Endodermal cell (in vitro differentiated cells): ENCODE measurements at regions not wholly inside any gene's neighbourhood (a gene's known extent, or its start where the extent isn't known, plus 50 kb on each side); places are given as distances from the start of the nearest gene placed in this dataset.

Source experiments
- DNase-seq: peaks from one replicate; pipeline ENCODE4 v3.0.0-alpha.2; 2017
- H3K27ac ChIP-seq: 2 replicates; pipeline ENCODE4 v1.5.1; 2013; ENCODE audit warnings: mild to moderate bottlenecking, low read depth, low read length, moderate library complexity
- H3K27me3 ChIP-seq: 2 replicates; pipeline ENCODE4 v1.6.1; 2013; ENCODE audit warnings: mild to moderate bottlenecking, low read length, moderate library complexity; ENCODE audit not compliant: insufficient read depth, control insufficient read depth, poor library complexity, severe bottlenecking
- H3K36me3 ChIP-seq: 2 replicates; pipeline ENCODE4 v1.7.0; 2013; ENCODE audit warnings: mild to moderate bottlenecking, low read length, moderate library complexity; ENCODE audit not compliant: control insufficient read depth, insufficient read depth
- H3K4me1 ChIP-seq: one replicate; pipeline ENCODE4 v1.7.0; 2013; ENCODE audit warnings: low read length; ENCODE audit not compliant: control insufficient read depth, insufficient read depth
- H3K4me3 ChIP-seq: 2 replicates; pipeline ENCODE4 v1.5.1; 2013; ENCODE audit warnings: mild to moderate bottlenecking, low read length, moderate library complexity
- H3K9ac ChIP-seq: 2 replicates; pipeline ENCODE4 v1.6.1; 2013; ENCODE audit warnings: mild to moderate bottlenecking, low read length, moderate library complexity; ENCODE audit not compliant: poor library complexity, severe bottlenecking; ENCODE audit errors: extremely low read depth
- H3K9me3 ChIP-seq: 2 replicates; pipeline ENCODE4 v1.6.1; 2013; ENCODE audit warnings: mild to moderate bottlenecking, low read length, moderate library complexity; ENCODE audit not compliant: control insufficient read depth
- H3K27ac Mint-ChIP-seq: 2 replicates; pipeline ENCODE4 v1.8.0; 2020; ENCODE audit warnings: mixed read lengths
- H3K27me3 Mint-ChIP-seq: 2 replicates; pipeline ENCODE4 v1.8.0; 2021; ENCODE audit warnings: mild to moderate bottlenecking, mixed read lengths; ENCODE audit not compliant: insufficient read depth
- H3K36me3 Mint-ChIP-seq: 2 replicates; pipeline ENCODE4 v1.8.0; 2020; ENCODE audit warnings: low read depth, mixed read lengths
- H3K4me1 Mint-ChIP-seq: 2 replicates; pipeline ENCODE4 v1.8.0; 2020; ENCODE audit warnings: mixed read lengths
- H3K4me3 Mint-ChIP-seq: 2 replicates; pipeline ENCODE4 v1.8.0; 2020; ENCODE audit warnings: mild to moderate bottlenecking, moderate library complexity, mixed read lengths
- H3K9me3 Mint-ChIP-seq: 2 replicates; pipeline ENCODE4 v1.8.0; 2020; ENCODE audit warnings: mild to moderate bottlenecking, mixed read lengths
- CTCF ChIP-seq: fragments of 200-600 bp; sonication (generic); conservative IDR thresholded peaks from 2 replicates; pipeline ENCODE4 v1.5.0; 2021; ENCODE audit warnings: antibody characterized with exemption, mild to moderate bottlenecking
- WGBS, 2 experiments: methylation state at CpG; one replicate each; pipeline versions ENCODE4 v1.1.5 to v1.1.7; 2013; ENCODE audit warnings: missing lambda C conversion rate in 2 of 2, mixed read lengths in 1 of 2; ENCODE audit not compliant: insufficient coverage in 1 of 2, insufficient read length in 1 of 2; 5-methylcytosine and 5-hydroxymethylcytosine counted together

DNA sequence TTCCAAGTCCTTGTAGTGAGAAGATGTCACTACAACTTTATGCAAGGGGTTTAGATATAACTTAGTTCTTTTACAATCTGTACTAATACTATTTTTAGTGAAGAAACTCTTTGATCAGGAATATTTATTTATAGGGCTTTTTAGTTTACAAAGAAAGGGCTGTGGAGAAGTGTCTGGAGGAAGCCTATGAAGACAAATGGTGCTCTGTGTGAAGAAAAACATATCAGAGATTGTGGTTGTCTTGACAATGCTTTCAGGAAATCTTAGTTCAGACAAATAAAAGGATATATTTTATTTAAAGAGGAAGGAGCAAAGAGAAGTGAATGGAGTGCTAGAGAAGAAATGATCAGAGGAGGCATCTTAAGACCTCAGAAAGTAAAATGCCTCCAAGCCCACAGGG, 824.9 kb downstream of the DCDC2C start:
- no peaks in the 10 kb centered on the region for H3K36me3 Mint-ChIP-seq
- no peaks in the 10 kb centered on the region for H3K4me1 Mint-ChIP-seq
- H3K9ac ChIP-seq, result no peak overlapping the region
- H3K27ac Mint-ChIP-seq, result no peak overlapping the region
- no peaks in the 10 kb centered on the region for H3K9me3 Mint-ChIP-seq
- no peaks in the 10 kb centered on the region for H3K4me1 ChIP-seq
- H3K27me3 ChIP-seq, result no peaks in the 10 kb centered on the region
- H3K36me3 ChIP-seq, result no peaks in the 10 kb centered on the region
- no peak overlapping the region for H3K4me3 ChIP-seq
- H3K27ac ChIP-seq, result no peak overlapping the region
- H3K27me3 Mint-ChIP-seq, result no peaks in the 10 kb centered on the region
- DNase-seq, result no peak
- H3K4me3 Mint-ChIP-seq, result no peak overlapping the region
- no peak for TF ChIP-seq CTCF
- H3K9me3 ChIP-seq, result no peaks in the 10 kb centered on the region

GRCh38 chr2:4528773-4529172, 825.4 kb downstream of the DCDC2C start:
- no peaks in the 10 kb centered on the region for H3K36me3 ChIP-seq
- H3K4me1 ChIP-seq, result no peaks in the 10 kb centered on the region
- Mint-ChIP-seq H3K27ac (no peak overlapping the region), H3K27me3 (no peaks in the 10 kb centered on the region), H3K36me3 (no peaks in the 10 kb centered on the region), H3K4me1 (no peaks in the 10 kb centered on the region), H3K4me3 (no peak overlapping the region), H3K9me3 (no peaks in the 10 kb centered on the region)
- no peak overlapping the region for H3K9ac ChIP-seq
- DNase-seq, result no peak
- no peaks in the 10 kb centered on the region for H3K27me3 ChIP-seq
- no peak for TF ChIP-seq CTCF
- WGBS, 2 experiments, result 97 to 100% methylated on average over 1 to 3 of the region's 3 CpGs
- no peaks in the 10 kb centered on the region for H3K9me3 ChIP-seq
- no peak overlapping the region for H3K27ac ChIP-seq
- no peak overlapping the region for H3K4me3 ChIP-seq

- Histone ChIP-seq H3K9me3 (no peaks in the 10 kb centered on the region), H3K9ac (no peak overlapping the region), H3K4me1 (no peaks in the 10 kb centered on the region), H3K36me3 (no peaks in the 10 kb centered on the region), H3K27me3 (no peaks in the 10 kb centered on the region), H3K4me3 (no peak overlapping the region), H3K27ac (no peak overlapping the region)
- no peak for DNase-seq
- no peaks in the 10 kb centered on the region for H3K27me3 Mint-ChIP-seq
- no peak for TF ChIP-seq CTCF
- no peaks in the 10 kb centered on the region for H3K9me3 Mint-ChIP-seq
- 89% methylated on average over 1 of the region's 1 CpG; no CpG with 5 or more reads in 1 of the 2 experiments for WGBS, 2 experiments
- H3K4me3 Mint-ChIP-seq, result no peak overlapping the region
- no peaks in the 10 kb centered on the region for H3K36me3 Mint-ChIP-seq
- no peak overlapping the region for H3K27ac Mint-ChIP-seq
- H3K4me1 Mint-ChIP-seq, result peaks cover 2% of the 10 kb centered on the region
Observed at GRCh38 chr2:4529738-4530137, 826.4 kb downstream of the DCDC2C start.
